GM23338 (cell line): ENCODE measurements at regions not wholly inside any gene's neighbourhood (a gene's known extent, or its start where the extent isn't known, plus 50 kb on each side); places are given as distances from the start of the nearest gene placed in this dataset.

Experiments used
- ATAC-seq: fragments of 200-7000 bp; cut with Tn5 transposase; 3 replicates; pipeline ENCODE4 v1.9.1; 2020
- DNase-seq: peaks from one replicate; pipeline ENCODE4 v3.0.0-alpha.2; 2015; ENCODE audit warnings: low spot score
- H2AFZ ChIP-seq: fragments of 200-600 bp; sonication (generic); 2 replicates; pipeline ENCODE4 v1.8.0; 2016; ENCODE audit warnings: antibody characterized with exemption, mild to moderate bottlenecking, moderate library complexity
- H3F3A ChIP-seq: fragments of 200-600 bp; sonication (generic); replicated peaks from 2 replicates; pipeline ENCODE4 v1.8.0; 2017; ENCODE audit warnings: antibody characterized with exemption, mixed run types, low read depth
- H3K27ac ChIP-seq: fragments of 200-600 bp; sonication (generic); 2 replicates; pipeline ENCODE4 v1.6.1; 2016; ENCODE audit warnings: low read depth
- H3K27me3 ChIP-seq: fragments of 200-600 bp; sonication (generic); 2 replicates; pipeline ENCODE4 v1.8.0; 2016; ENCODE audit warnings: mild to moderate bottlenecking, mixed run types, moderate library complexity; ENCODE audit not compliant: insufficient read depth
- H3K36me3 ChIP-seq: fragments of 200-600 bp; sonication (generic); 2 replicates; pipeline ENCODE4 v1.8.0; 2016; ENCODE audit warnings: mild to moderate bottlenecking; ENCODE audit not compliant: insufficient read depth
- H3K4me1 ChIP-seq: fragments of 200-600 bp; sonication (generic); 2 replicates; pipeline ENCODE4 v1.8.0; 2016; ENCODE audit warnings: mild to moderate bottlenecking, moderate library complexity; ENCODE audit not compliant: insufficient read depth
- H3K4me2 ChIP-seq: fragments of 200-600 bp; sonication (generic); 2 replicates; pipeline ENCODE4 v1.7.1; 2017; ENCODE audit warnings: mixed run types
- H3K4me3 ChIP-seq: fragments of 200-600 bp; sonication (generic); 2 replicates; pipeline ENCODE4 v1.6.1; 2016; ENCODE audit warnings: mixed run types
- H3K79me2 ChIP-seq: fragments of 200-600 bp; sonication (generic); replicated peaks from 2 replicates; pipeline ENCODE4 v1.8.0; 2017; ENCODE audit warnings: mild to moderate bottlenecking; ENCODE audit not compliant: insufficient read depth
- H3K9me2 ChIP-seq: fragments of 200-600 bp; sonication (generic); 2 replicates; pipeline ENCODE4 v1.8.0; 2017; ENCODE audit not compliant: insufficient read depth
- H4K20me1 ChIP-seq: fragments of 200-600 bp; sonication (generic); replicated peaks from 2 replicates; pipeline ENCODE4 v1.8.0; 2017; ENCODE audit warnings: mild to moderate bottlenecking; ENCODE audit not compliant: insufficient read depth
- H3K27ac Mint-ChIP-seq: 2 replicates; pipeline ENCODE4 v1.8.0; 2020; ENCODE audit warnings: inconsistent platforms, mild to moderate bottlenecking, moderate library complexity, mixed read lengths
- H3K27me3 Mint-ChIP-seq: 3 replicates; pipeline ENCODE4 v1.8.0; 2022; ENCODE audit warnings: low read depth, mild to moderate bottlenecking, moderate library complexity, mixed read lengths, inconsistent platforms; ENCODE audit not compliant: insufficient read depth, poor library complexity
- H3K36me3 Mint-ChIP-seq: 3 replicates; pipeline ENCODE4 v1.8.0; 2021; ENCODE audit warnings: low read depth, mild to moderate bottlenecking, inconsistent platforms, moderate library complexity, mixed read lengths
- H3K4me1 Mint-ChIP-seq: 3 replicates; pipeline ENCODE4 v1.8.0; 2020; ENCODE audit warnings: mild to moderate bottlenecking, inconsistent platforms, mixed read lengths
- H3K4me3 Mint-ChIP-seq: 3 replicates; pipeline ENCODE4 v1.8.0; 2021; ENCODE audit warnings: moderate library complexity, mild to moderate bottlenecking, inconsistent platforms, mixed read lengths
- H3K9me3 Mint-ChIP-seq: 3 replicates; pipeline ENCODE4 v1.8.0; 2020; ENCODE audit warnings: moderate library complexity, mild to moderate bottlenecking, inconsistent platforms, mixed read lengths
- EZH2 ChIP-seq: fragments of 200-600 bp; sonication (generic); IDR thresholded peaks from one replicate; pipeline ENCODE4 v1.8.0; 2017; ENCODE audit warnings: antibody characterized with exemption, mild to moderate bottlenecking, low read depth; ENCODE audit not compliant: unreplicated experiment
- EZH2phosphoT487 ChIP-seq: fragments of 200-600 bp; sonication (generic); IDR thresholded peaks from one replicate; pipeline ENCODE4 v1.8.1; 2018; ENCODE audit warnings: antibody characterized with exemption; ENCODE audit not compliant: unreplicated experiment
- NANOG ChIP-seq: IDR thresholded peaks from 2 replicates; pipeline ENCODE4 v1.6.1; 2016; ENCODE audit warnings: antibody characterized with exemption, borderline replicate concordance
- STAT1 ChIP-seq: IDR thresholded peaks from one replicate; pipeline ENCODE4 v1.6.1; 2016; ENCODE audit warnings: antibody characterized with exemption; ENCODE audit not compliant: unreplicated experiment
- ZNF114 ChIP-seq: fragments of 250-450 bp; sonication (Bioruptor Pico); IDR thresholded peaks from 2 replicates; pipeline ENCODE4 v1.5.0; 2020; ENCODE audit warnings: mild to moderate bottlenecking, moderate library complexity
- ZNF331 ChIP-seq: fragments of 250-450 bp; sonication (Bioruptor Pico); IDR thresholded peaks from 2 replicates; pipeline ENCODE4 v1.5.0; 2020; ENCODE audit warnings: low read depth, mild to moderate bottlenecking, moderate library complexity
- TF ChIP-seq, protein P1 (sequence below): fragments of 250-450 bp; sonication (Bioruptor Pico); IDR thresholded peaks from 2 replicates; pipeline ENCODE4 v1.5.0; 2020; ENCODE audit warnings: mild to moderate bottlenecking, moderate library complexity
- TF ChIP-seq, protein P2 (sequence below): IDR thresholded peaks from one replicate; pipeline ENCODE4 v1.6.1; 2018; ENCODE audit warnings: antibody characterized with exemption; ENCODE audit not compliant: unreplicated experiment
- TF ChIP-seq, protein P3 (sequence below): IDR thresholded peaks from 2 replicates; pipeline ENCODE4 v1.6.1; 2016; ENCODE audit warnings: antibody characterized with exemption

DNA sequence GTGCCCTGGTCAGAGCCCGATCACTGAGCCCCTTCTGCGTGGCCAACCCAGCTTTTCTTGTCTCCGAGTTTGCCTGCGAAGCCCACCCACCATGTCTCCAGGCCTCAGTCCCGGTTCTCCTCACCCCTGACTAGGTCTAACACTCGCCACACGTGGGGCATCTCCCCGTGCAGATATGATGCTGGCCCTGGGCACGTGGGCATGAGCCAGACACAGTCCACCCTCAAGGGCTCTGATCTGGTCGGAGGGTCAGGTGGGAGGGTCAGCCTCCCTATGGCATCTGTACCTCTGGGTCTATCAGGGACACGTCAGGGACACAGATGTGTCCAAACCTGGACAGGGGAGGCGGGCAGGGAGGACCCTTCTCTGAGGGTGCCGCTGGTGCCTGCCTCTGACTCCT is 95.4 kb downstream of the RHOB start:
- no peak overlapping the region for H2AFZ ChIP-seq
- Mint-ChIP-seq H3K27me3 (peaks cover 21% of the 10 kb centered on the region), H3K36me3 (peaks cover 9% of the 10 kb centered on the region; the same call in 2 of the 3 replicates), H3K4me1 (peaks cover 35% of the 10 kb centered on the region), H3K9me3 (peaks cover 13% of the 10 kb centered on the region; the same call in 2 of the 3 replicates), H3K27ac (no peak overlapping the region), H3K4me3 (no peak overlapping the region)
- no peak for DNase-seq
- H3K4me3 ChIP-seq = no peak overlapping the region
- no peak for ATAC-seq
- H3K9me2 ChIP-seq = no peaks in the 10 kb centered on the region
- H3K27ac ChIP-seq = no peak overlapping the region
- no peak overlapping the region for H3K4me2 ChIP-seq
- no peaks in the 10 kb centered on the region for H3F3A ChIP-seq
- H4K20me1 ChIP-seq = no peaks in the 10 kb centered on the region
- no peaks in the 10 kb centered on the region for H3K27me3 ChIP-seq
- TF ChIP-seq NANOG = no peak
- TF ChIP-seq, protein P1, sequence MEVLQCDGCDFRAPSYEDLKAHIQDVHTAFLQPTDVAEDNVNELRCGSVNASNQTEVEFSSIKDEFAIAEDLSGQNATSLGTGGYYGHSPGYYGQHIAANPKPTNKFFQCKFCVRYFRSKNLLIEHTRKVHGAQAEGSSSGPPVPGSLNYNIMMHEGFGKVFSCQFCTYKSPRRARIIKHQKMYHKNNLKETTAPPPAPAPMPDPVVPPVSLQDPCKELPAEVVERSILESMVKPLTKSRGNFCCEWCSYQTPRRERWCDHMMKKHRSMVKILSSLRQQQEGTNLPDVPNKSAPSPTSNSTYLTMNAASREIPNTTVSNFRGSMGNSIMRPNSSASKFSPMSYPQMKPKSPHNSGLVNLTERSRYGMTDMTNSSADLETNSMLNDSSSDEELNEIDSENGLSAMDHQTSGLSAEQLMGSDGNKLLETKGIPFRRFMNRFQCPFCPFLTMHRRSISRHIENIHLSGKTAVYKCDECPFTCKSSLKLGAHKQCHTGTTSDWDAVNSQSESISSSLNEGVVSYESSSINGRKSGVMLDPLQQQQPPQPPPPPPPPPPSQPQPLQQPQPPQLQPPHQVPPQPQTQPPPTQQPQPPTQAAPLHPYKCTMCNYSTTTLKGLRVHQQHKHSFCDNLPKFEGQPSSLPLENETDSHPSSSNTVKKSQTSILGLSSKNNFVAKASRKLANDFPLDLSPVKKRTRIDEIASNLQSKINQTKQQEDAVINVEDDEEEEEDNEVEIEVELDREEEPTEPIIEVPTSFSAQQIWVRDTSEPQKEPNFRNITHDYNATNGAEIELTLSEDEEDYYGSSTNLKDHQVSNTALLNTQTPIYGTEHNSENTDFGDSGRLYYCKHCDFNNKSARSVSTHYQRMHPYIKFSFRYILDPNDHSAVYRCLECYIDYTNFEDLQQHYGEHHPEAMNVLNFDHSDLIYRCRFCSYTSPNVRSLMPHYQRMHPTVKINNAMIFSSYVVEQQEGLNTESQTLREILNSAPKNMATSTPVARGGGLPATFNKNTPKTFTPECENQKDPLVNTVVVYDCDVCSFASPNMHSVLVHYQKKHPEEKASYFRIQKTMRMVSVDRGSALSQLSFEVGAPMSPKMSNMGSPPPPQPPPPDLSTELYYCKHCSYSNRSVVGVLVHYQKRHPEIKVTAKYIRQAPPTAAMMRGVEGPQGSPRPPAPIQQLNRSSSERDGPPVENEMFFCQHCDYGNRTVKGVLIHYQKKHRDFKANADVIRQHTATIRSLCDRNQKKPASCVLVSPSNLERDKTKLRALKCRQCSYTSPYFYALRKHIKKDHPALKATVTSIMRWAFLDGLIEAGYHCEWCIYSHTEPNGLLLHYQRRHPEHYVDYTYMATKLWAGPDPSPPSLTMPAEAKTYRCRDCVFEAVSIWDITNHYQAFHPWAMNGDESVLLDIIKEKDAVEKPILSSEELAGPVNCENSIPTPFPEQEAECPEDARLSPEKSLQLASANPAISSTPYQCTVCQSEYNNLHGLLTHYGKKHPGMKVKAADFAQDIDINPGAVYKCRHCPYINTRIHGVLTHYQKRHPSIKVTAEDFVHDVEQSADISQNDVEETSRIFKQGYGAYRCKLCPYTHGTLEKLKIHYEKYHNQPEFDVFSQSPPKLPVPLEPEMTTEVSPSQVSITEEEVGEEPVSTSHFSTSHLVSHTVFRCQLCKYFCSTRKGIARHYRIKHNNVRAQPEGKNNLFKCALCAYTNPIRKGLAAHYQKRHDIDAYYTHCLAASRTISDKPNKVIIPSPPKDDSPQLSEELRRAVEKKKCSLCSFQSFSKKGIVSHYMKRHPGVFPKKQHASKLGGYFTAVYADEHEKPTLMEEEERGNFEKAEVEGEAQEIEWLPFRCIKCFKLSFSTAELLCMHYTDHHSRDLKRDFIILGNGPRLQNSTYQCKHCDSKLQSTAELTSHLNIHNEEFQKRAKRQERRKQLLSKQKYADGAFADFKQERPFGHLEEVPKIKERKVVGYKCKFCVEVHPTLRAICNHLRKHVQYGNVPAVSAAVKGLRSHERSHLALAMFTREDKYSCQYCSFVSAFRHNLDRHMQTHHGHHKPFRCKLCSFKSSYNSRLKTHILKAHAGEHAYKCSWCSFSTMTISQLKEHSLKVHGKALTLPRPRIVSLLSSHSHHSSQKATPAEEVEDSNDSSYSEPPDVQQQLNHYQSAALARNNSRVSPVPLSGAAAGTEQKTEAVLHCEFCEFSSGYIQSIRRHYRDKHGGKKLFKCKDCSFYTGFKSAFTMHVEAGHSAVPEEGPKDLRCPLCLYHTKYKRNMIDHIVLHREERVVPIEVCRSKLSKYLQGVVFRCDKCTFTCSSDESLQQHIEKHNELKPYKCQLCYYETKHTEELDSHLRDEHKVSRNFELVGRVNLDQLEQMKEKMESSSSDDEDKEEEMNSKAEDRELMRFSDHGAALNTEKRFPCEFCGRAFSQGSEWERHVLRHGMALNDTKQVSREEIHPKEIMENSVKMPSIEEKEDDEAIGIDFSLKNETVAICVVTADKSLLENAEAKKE = no peak
- no peak for TF ChIP-seq EZH2
- TF ChIP-seq, protein P2, sequence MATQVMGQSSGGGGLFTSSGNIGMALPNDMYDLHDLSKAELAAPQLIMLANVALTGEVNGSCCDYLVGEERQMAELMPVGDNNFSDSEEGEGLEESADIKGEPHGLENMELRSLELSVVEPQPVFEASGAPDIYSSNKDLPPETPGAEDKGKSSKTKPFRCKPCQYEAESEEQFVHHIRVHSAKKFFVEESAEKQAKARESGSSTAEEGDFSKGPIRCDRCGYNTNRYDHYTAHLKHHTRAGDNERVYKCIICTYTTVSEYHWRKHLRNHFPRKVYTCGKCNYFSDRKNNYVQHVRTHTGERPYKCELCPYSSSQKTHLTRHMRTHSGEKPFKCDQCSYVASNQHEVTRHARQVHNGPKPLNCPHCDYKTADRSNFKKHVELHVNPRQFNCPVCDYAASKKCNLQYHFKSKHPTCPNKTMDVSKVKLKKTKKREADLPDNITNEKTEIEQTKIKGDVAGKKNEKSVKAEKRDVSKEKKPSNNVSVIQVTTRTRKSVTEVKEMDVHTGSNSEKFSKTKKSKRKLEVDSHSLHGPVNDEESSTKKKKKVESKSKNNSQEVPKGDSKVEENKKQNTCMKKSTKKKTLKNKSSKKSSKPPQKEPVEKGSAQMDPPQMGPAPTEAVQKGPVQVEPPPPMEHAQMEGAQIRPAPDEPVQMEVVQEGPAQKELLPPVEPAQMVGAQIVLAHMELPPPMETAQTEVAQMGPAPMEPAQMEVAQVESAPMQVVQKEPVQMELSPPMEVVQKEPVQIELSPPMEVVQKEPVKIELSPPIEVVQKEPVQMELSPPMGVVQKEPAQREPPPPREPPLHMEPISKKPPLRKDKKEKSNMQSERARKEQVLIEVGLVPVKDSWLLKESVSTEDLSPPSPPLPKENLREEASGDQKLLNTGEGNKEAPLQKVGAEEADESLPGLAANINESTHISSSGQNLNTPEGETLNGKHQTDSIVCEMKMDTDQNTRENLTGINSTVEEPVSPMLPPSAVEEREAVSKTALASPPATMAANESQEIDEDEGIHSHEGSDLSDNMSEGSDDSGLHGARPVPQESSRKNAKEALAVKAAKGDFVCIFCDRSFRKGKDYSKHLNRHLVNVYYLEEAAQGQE = no peak
- TF ChIP-seq STAT1 = no peak
- TF ChIP-seq, protein P3, sequence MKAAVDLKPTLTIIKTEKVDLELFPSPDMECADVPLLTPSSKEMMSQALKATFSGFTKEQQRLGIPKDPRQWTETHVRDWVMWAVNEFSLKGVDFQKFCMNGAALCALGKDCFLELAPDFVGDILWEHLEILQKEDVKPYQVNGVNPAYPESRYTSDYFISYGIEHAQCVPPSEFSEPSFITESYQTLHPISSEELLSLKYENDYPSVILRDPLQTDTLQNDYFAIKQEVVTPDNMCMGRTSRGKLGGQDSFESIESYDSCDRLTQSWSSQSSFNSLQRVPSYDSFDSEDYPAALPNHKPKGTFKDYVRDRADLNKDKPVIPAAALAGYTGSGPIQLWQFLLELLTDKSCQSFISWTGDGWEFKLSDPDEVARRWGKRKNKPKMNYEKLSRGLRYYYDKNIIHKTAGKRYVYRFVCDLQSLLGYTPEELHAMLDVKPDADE = no peak
- no peak for TF ChIP-seq ZNF114
- TF ChIP-seq ZNF331 = no peak
- no peak for TF ChIP-seq EZH2phosphoT487
- no peaks in the 10 kb centered on the region; the same call in 1 of the 2 replicates for H3K36me3 ChIP-seq
- peaks cover 10% of the 10 kb centered on the region for H3K4me1 ChIP-seq
- H3K79me2 ChIP-seq = no peaks in the 10 kb centered on the region
